Neural cell (in vitro differentiated cells): ENCODE measurements at regions not wholly inside any gene's neighbourhood (a gene's known extent, or its start where the extent isn't known, plus 50 kb on each side); places are given as distances from the start of the nearest gene placed in this dataset.

Experiments used
- H2AFZ ChIP-seq: fragments of 200-600, 300-800 bp; sonication (generic), shearing (Covaris generic); 2 replicates; pipeline ENCODE4 v1.6.0; 2014; ENCODE audit warnings: low read depth, mild to moderate bottlenecking, antibody characterized with exemption, low read length, moderate library complexity
- H3F3A ChIP-seq: fragments of 200-600 bp; shearing (Covaris generic); 2 replicates; pipeline ENCODE4 v1.6.1; 2016; ENCODE audit warnings: mild to moderate bottlenecking, moderate library complexity, mixed read lengths, antibody characterized with exemption, low read length; ENCODE audit not compliant: insufficient read depth, poor library complexity, severe bottlenecking
- H3K27ac ChIP-seq: fragments of 200-600, 300-800 bp; sonication (generic), shearing (Covaris generic); 2 replicates; pipeline ENCODE4 v1.5.1; 2014; ENCODE audit warnings: mild to moderate bottlenecking, low read length, moderate library complexity
- H3K27me3 ChIP-seq: fragments of 300-800, 200-600 bp; sonication (generic), shearing (Covaris generic); 2 replicates; pipeline ENCODE4 v1.6.0; 2014; ENCODE audit warnings: mild to moderate bottlenecking, low read depth, low read length, moderate library complexity; ENCODE audit not compliant: insufficient read depth
- H3K36me3 ChIP-seq: fragments of 300-800, 200-600 bp; sonication (generic), shearing (Covaris generic); 2 replicates; pipeline ENCODE4 v1.5.1; 2014; ENCODE audit warnings: mild to moderate bottlenecking, antibody characterized with exemption, low read length, moderate library complexity; ENCODE audit not compliant: insufficient read depth
- H3K4me2 ChIP-seq: fragments of 300-800, 200-600 bp; sonication (generic), shearing (Covaris generic); 2 replicates; pipeline ENCODE4 v1.6.0; 2014; ENCODE audit warnings: mild to moderate bottlenecking, low read length
- H3K4me3 ChIP-seq: fragments of 300-800, 200-600 bp; sonication (generic), shearing (Covaris generic); 2 replicates; pipeline ENCODE4 v1.5.1; 2014; ENCODE audit warnings: mild to moderate bottlenecking, low read length, moderate library complexity
- H3K79me2 ChIP-seq: fragments of 200-600 bp; shearing (Covaris generic); replicated peaks from 2 replicates; pipeline ENCODE4 v1.6.0; 2014; ENCODE audit warnings: mild to moderate bottlenecking, low read length, moderate library complexity; ENCODE audit not compliant: insufficient read depth
- H3K9ac ChIP-seq: fragments of 300-800, 200-600 bp; sonication (generic), shearing (Covaris generic); 2 replicates; pipeline ENCODE4 v1.6.1; 2016; ENCODE audit warnings: mild to moderate bottlenecking, low read length, mixed read lengths
- H3K9me2 ChIP-seq: fragments of 200-600 bp; shearing (Covaris generic); 2 replicates; pipeline ENCODE4 v1.6.1; 2016; ENCODE audit warnings: mild to moderate bottlenecking, low read length, mixed read lengths; ENCODE audit not compliant: insufficient read depth
- H3K9me3 ChIP-seq: fragments of 200-600, 300-800 bp; sonication (generic), shearing (Covaris generic); 2 replicates; pipeline ENCODE4 v1.6.1; 2016; ENCODE audit warnings: mild to moderate bottlenecking, mixed run types, low read length, moderate library complexity, mixed read lengths
- H4K20me1 ChIP-seq: fragments of 200-600 bp; shearing (Covaris generic); 2 replicates; pipeline ENCODE4 v1.6.1; 2016; ENCODE audit warnings: mild to moderate bottlenecking, mixed run types; ENCODE audit not compliant: insufficient read depth
- EP300 ChIP-seq: fragments of 450-650 bp; conservative IDR thresholded peaks from 2 replicates; pipeline ENCODE4 v1.6.1; 2014; ENCODE audit warnings: antibody characterized with exemption, mild to moderate bottlenecking, moderate library complexity; ENCODE audit not compliant: poor library complexity, severe bottlenecking
- EZH2 ChIP-seq: fragments of 200-600, 300-800 bp; shearing (Covaris generic), sonication (generic); IDR thresholded peaks from 2 replicates; pipeline ENCODE4 v1.6.1; 2014; ENCODE audit warnings: antibody characterized with exemption, low read length, borderline replicate concordance, mild to moderate bottlenecking; ENCODE audit not compliant: insufficient read depth, poor library complexity, severe bottlenecking
- MXI1 ChIP-seq: fragments of 450-650 bp; conservative IDR thresholded peaks from 2 replicates; pipeline ENCODE4 v1.6.1; 2014; ENCODE audit warnings: antibody characterized with exemption, mild to moderate bottlenecking; ENCODE audit not compliant: poor library complexity, severe bottlenecking
- POLR2AphosphoS5 ChIP-seq: IDR thresholded peaks from 2 replicates; pipeline ENCODE4 v1.6.1; 2012
- RAD21 ChIP-seq: fragments of 450-650 bp; conservative IDR thresholded peaks from 2 replicates; pipeline ENCODE4 v1.6.1; 2014; ENCODE audit warnings: antibody characterized with exemption, mild to moderate bottlenecking, moderate library complexity
- SMC3 ChIP-seq: fragments of 450-650 bp; conservative IDR thresholded peaks from 2 replicates; pipeline ENCODE4 v1.6.1; 2014; ENCODE audit warnings: antibody characterized with exemption, mild to moderate bottlenecking, moderate library complexity; ENCODE audit not compliant: poor library complexity
- TAF1 ChIP-seq: IDR thresholded peaks from 2 replicates; pipeline ENCODE4 v1.6.1; 2012; ENCODE audit warnings: low read depth
- TF ChIP-seq, protein P1 (sequence below): fragments of 450-650 bp; IDR thresholded peaks from 2 replicates; pipeline ENCODE4 v1.5.1; 2014; ENCODE audit warnings: antibody characterized with exemption, mild to moderate bottlenecking, moderate library complexity; ENCODE audit not compliant: poor library complexity, severe bottlenecking
- TF ChIP-seq, protein P2 (sequence below): IDR thresholded peaks from 2 replicates; pipeline ENCODE4 v1.6.1; 2012; ENCODE audit warnings: borderline replicate concordance

- Histone ChIP-seq H3K9me2 (no peaks in the 10 kb centered on the region), H3K9ac (no peak overlapping the region), H3K27me3 (no peaks in the 10 kb centered on the region), H3K27ac (no peak overlapping the region), H3K9me3 (no peaks in the 10 kb centered on the region), H4K20me1 (no peaks in the 10 kb centered on the region), H3K4me2 (no peak overlapping the region), H2AFZ (no peak overlapping the region), H3K79me2 (no peaks in the 10 kb centered on the region), H3F3A (no peaks in the 10 kb centered on the region), H3K36me3 (no peaks in the 10 kb centered on the region), H3K4me3 (no peak overlapping the region)
- no peak for TF ChIP-seq TAF1
- no peak for TF ChIP-seq MXI1
- no peak for TF ChIP-seq SMC3
- TF ChIP-seq RAD21, result no peak
- no peak for TF ChIP-seq EZH2
- no peak for TF ChIP-seq EP300
- no peak for TF ChIP-seq POLR2AphosphoS5
- TF ChIP-seq, protein P1, sequence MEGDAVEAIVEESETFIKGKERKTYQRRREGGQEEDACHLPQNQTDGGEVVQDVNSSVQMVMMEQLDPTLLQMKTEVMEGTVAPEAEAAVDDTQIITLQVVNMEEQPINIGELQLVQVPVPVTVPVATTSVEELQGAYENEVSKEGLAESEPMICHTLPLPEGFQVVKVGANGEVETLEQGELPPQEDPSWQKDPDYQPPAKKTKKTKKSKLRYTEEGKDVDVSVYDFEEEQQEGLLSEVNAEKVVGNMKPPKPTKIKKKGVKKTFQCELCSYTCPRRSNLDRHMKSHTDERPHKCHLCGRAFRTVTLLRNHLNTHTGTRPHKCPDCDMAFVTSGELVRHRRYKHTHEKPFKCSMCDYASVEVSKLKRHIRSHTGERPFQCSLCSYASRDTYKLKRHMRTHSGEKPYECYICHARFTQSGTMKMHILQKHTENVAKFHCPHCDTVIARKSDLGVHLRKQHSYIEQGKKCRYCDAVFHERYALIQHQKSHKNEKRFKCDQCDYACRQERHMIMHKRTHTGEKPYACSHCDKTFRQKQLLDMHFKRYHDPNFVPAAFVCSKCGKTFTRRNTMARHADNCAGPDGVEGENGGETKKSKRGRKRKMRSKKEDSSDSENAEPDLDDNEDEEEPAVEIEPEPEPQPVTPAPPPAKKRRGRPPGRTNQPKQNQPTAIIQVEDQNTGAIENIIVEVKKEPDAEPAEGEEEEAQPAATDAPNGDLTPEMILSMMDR, result no peak
- TF ChIP-seq, protein P2, sequence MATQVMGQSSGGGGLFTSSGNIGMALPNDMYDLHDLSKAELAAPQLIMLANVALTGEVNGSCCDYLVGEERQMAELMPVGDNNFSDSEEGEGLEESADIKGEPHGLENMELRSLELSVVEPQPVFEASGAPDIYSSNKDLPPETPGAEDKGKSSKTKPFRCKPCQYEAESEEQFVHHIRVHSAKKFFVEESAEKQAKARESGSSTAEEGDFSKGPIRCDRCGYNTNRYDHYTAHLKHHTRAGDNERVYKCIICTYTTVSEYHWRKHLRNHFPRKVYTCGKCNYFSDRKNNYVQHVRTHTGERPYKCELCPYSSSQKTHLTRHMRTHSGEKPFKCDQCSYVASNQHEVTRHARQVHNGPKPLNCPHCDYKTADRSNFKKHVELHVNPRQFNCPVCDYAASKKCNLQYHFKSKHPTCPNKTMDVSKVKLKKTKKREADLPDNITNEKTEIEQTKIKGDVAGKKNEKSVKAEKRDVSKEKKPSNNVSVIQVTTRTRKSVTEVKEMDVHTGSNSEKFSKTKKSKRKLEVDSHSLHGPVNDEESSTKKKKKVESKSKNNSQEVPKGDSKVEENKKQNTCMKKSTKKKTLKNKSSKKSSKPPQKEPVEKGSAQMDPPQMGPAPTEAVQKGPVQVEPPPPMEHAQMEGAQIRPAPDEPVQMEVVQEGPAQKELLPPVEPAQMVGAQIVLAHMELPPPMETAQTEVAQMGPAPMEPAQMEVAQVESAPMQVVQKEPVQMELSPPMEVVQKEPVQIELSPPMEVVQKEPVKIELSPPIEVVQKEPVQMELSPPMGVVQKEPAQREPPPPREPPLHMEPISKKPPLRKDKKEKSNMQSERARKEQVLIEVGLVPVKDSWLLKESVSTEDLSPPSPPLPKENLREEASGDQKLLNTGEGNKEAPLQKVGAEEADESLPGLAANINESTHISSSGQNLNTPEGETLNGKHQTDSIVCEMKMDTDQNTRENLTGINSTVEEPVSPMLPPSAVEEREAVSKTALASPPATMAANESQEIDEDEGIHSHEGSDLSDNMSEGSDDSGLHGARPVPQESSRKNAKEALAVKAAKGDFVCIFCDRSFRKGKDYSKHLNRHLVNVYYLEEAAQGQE, result no peak
Observed at GRCh38 chr13:60691268-60691667, 294.2 kb downstream of the TDRD3 start.

- H3K4me2 ChIP-seq, result no peak overlapping the region
Observed at GRCh38 chr13:60690604-60691003, 293.6 kb downstream of the TDRD3 start.

More at GRCh38 chr13:60690604-60691003, 293.6 kb downstream of the TDRD3 start:
- Histone ChIP-seq H3K9me2 (no peaks in the 10 kb centered on the region), H3K9ac (no peak overlapping the region), H2AFZ (no peak overlapping the region), H3K27ac (no peak overlapping the region), H4K20me1 (no peaks in the 10 kb centered on the region), H3K27me3 (no peaks in the 10 kb centered on the region), H3K4me3 (no peak overlapping the region), H3F3A (no peaks in the 10 kb centered on the region), H3K36me3 (no peaks in the 10 kb centered on the region), H3K9me3 (no peaks in the 10 kb centered on the region), H3K79me2 (no peaks in the 10 kb centered on the region)
- TF ChIP-seq RAD21 (no peak), TAF1 (no peak), EZH2 (no peak), EP300 (no peak), SMC3 (no peak), MXI1 (no peak), POLR2AphosphoS5 (no peak)
- TF ChIP-seq, protein P2, result no peak
- TF ChIP-seq, protein P1, result no peak
